Loucy (cell line): ENCODE measurements at regions not wholly inside any gene's neighbourhood (a gene's known extent, or its start where the extent isn't known, plus 50 kb on each side); places are given as distances from the start of the nearest gene placed in this dataset.

Experiments
- H2AFZ ChIP-seq: fragments of 200-600 bp; sonication (generic); 2 replicates; pipeline ENCODE4 v1.6.0; 2016; ENCODE audit warnings: antibody characterized with exemption, mild to moderate bottlenecking, low read length, moderate library complexity
- H3F3A ChIP-seq: fragments of 200-600 bp; 2 replicates; pipeline ENCODE4 v1.6.0; 2016; ENCODE audit warnings: antibody characterized with exemption, low read depth, mild to moderate bottlenecking
- H3K27me3 ChIP-seq: fragments of 200-600 bp; sonication (generic); 2 replicates; pipeline ENCODE4 v1.6.1; 2014; ENCODE audit warnings: low read length, mild to moderate bottlenecking; ENCODE audit not compliant: insufficient read depth, poor library complexity, severe bottlenecking
- H3K36me3 ChIP-seq: fragments of 200-600 bp; sonication (generic); 2 replicates; pipeline ENCODE4 v1.6.1; 2016; ENCODE audit warnings: low read length; ENCODE audit not compliant: insufficient read depth
- H3K4me1 ChIP-seq: fragments of 200-600 bp; sonication (generic); 2 replicates; pipeline ENCODE4 v1.5.1; 2014; ENCODE audit warnings: low read length, mild to moderate bottlenecking; ENCODE audit not compliant: insufficient read depth, poor library complexity, severe bottlenecking
- H3K4me2 ChIP-seq: fragments of 200-600 bp; sonication (generic); 2 replicates; pipeline ENCODE4 v1.6.0; 2014; ENCODE audit warnings: antibody characterized with exemption, low read length, low read depth, mild to moderate bottlenecking; ENCODE audit not compliant: poor library complexity, severe bottlenecking
- H3K4me3 ChIP-seq: fragments of 200-600 bp; sonication (generic); 2 replicates; pipeline ENCODE4 v1.5.1; 2014; ENCODE audit warnings: low read length, mild to moderate bottlenecking, mixed read lengths; ENCODE audit not compliant: poor library complexity, severe bottlenecking
- H3K79me2 ChIP-seq: fragments of 200-600 bp; sonication (generic); 2 replicates; pipeline ENCODE4 v1.6.1; 2014; ENCODE audit warnings: low read length; ENCODE audit not compliant: insufficient read depth
- H3K9ac ChIP-seq: fragments of 200-600 bp; sonication (generic); 2 replicates; pipeline ENCODE4 v1.6.0; 2014; ENCODE audit warnings: mild to moderate bottlenecking, low read depth, low read length, moderate library complexity; ENCODE audit not compliant: poor library complexity, severe bottlenecking
- H3K9me2 ChIP-seq: fragments of 200-600 bp; sonication (generic); replicated peaks from 2 replicates; pipeline ENCODE4 v1.6.1; 2016; ENCODE audit warnings: low read depth, low read length, mixed read lengths
- H3K9me3 ChIP-seq: fragments of 200-600 bp; sonication (generic); 2 replicates; pipeline ENCODE4 v1.6.1; 2014; ENCODE audit warnings: mild to moderate bottlenecking, antibody characterized with exemption, low read length, low read depth; ENCODE audit not compliant: insufficient read depth
- H4K20me1 ChIP-seq: fragments of 200-600 bp; sonication (generic); 2 replicates; pipeline ENCODE4 v1.6.0; 2014; ENCODE audit warnings: antibody characterized with exemption, low read length, mild to moderate bottlenecking; ENCODE audit not compliant: insufficient read depth, poor library complexity, severe bottlenecking
- CTCF ChIP-seq: fragments of 200-600 bp; sonication (generic); conservative IDR thresholded peaks from 2 replicates; pipeline ENCODE4 v1.5.1; 2014; ENCODE audit warnings: mild to moderate bottlenecking, antibody characterized with exemption, low read length
- EZH2phosphoT487 ChIP-seq: fragments of 200-600 bp; IDR thresholded peaks from 2 replicates; pipeline ENCODE4 v1.6.1; 2018; ENCODE audit warnings: antibody characterized with exemption, mild to moderate bottlenecking, moderate library complexity, borderline replicate concordance

GRCh38 chr1:200269256-200269655 lies 140.6 kb downstream of the ZNF281 start:
- no peaks in the 10 kb centered on the region for H4K20me1 ChIP-seq
- H3K9ac ChIP-seq, result no peak overlapping the region
- no peak overlapping the region for H3K4me2 ChIP-seq
- H3F3A ChIP-seq, result no peaks in the 10 kb centered on the region
- no peaks in the 10 kb centered on the region for H3K36me3 ChIP-seq
- no peaks in the 10 kb centered on the region for H3K79me2 ChIP-seq
- TF ChIP-seq EZH2phosphoT487, result no peak
- TF ChIP-seq CTCF, result no peak
- H3K4me3 ChIP-seq, result no peak overlapping the region
- no peak overlapping the region for H2AFZ ChIP-seq
- no peaks in the 10 kb centered on the region for H3K9me3 ChIP-seq
- no peaks in the 10 kb centered on the region for H3K27me3 ChIP-seq
- H3K9me2 ChIP-seq, result no peaks in the 10 kb centered on the region
- H3K4me1 ChIP-seq, result no peaks in the 10 kb centered on the region

GRCh38 chr1:200267937-200268336 lies 141.9 kb downstream of the ZNF281 start:
- Histone ChIP-seq H3K4me1 (no peaks in the 10 kb centered on the region), H4K20me1 (no peaks in the 10 kb centered on the region), H3K9me2 (no peaks in the 10 kb centered on the region), H3K4me3 (no peak overlapping the region), H3K79me2 (no peaks in the 10 kb centered on the region), H3K4me2 (no peak overlapping the region), H3K27me3 (no peaks in the 10 kb centered on the region), H3K9me3 (no peaks in the 10 kb centered on the region), H3K9ac (no peak overlapping the region), H2AFZ (no peak overlapping the region), H3F3A (no peaks in the 10 kb centered on the region), H3K36me3 (no peaks in the 10 kb centered on the region)
- TF ChIP-seq EZH2phosphoT487 (no peak), CTCF (no peak)

- Histone ChIP-seq H3K9ac (no peak overlapping the region), H3K4me3 (no peak overlapping the region), H3K4me2 (no peak overlapping the region), H3K9me3 (no peaks in the 10 kb centered on the region), H3K36me3 (no peaks in the 10 kb centered on the region), H4K20me1 (no peaks in the 10 kb centered on the region), H3K4me1 (no peaks in the 10 kb centered on the region), H3K79me2 (no peaks in the 10 kb centered on the region), H3K27me3 (no peaks in the 10 kb centered on the region), H2AFZ (no peak overlapping the region), H3F3A (no peaks in the 10 kb centered on the region), H3K9me2 (no peaks in the 10 kb centered on the region)
- TF ChIP-seq CTCF (no peak), EZH2phosphoT487 (no peak)
Observed at GRCh38 chr1:200267458-200267857, 142.4 kb downstream of the ZNF281 start.
